ENCODE measurements at regions not wholly inside any gene's neighbourhood (a gene's known extent, or its start where the extent isn't known, plus 50 kb on each side); places are given as distances from the start of the nearest gene placed in this dataset.

DNA sequence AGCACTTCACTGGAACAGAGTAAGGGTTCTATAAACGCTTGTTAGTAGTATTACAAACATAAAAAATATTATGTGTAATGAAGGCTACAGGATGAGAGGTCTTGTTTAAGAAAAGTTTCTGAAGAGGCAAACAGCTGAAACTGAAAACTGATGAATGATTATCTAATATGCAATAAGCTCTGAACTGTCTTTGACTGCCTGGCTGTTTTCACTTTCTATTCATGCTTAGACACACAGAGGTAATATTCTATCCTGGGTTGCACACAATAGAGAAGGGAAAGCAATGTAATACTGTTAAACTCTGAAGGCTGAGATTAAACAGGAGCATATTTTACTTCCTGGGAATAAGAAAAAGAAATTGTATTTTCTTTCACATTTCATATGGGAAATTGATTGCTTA is 251.3 kb downstream of the ALX1 start:
- no peak for DNase-seq (ENCODE audit: low spot score in 2 of 2)
- H3K4me3 ChIP-seq (ENCODE audit: low read depth, poor library complexity, severe bottlenecking), result no peak overlapping the region
- no peak for TF ChIP-seq POLR2A (IDR thresholded peaks at IDR 0.05)
- TF ChIP-seq, protein P1, sequence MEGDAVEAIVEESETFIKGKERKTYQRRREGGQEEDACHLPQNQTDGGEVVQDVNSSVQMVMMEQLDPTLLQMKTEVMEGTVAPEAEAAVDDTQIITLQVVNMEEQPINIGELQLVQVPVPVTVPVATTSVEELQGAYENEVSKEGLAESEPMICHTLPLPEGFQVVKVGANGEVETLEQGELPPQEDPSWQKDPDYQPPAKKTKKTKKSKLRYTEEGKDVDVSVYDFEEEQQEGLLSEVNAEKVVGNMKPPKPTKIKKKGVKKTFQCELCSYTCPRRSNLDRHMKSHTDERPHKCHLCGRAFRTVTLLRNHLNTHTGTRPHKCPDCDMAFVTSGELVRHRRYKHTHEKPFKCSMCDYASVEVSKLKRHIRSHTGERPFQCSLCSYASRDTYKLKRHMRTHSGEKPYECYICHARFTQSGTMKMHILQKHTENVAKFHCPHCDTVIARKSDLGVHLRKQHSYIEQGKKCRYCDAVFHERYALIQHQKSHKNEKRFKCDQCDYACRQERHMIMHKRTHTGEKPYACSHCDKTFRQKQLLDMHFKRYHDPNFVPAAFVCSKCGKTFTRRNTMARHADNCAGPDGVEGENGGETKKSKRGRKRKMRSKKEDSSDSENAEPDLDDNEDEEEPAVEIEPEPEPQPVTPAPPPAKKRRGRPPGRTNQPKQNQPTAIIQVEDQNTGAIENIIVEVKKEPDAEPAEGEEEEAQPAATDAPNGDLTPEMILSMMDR (IDR thresholded peaks at IDR 0.05), result no peak
- intact Hi-C loops (cut with DNase I; ENCODE audit: low total_unique reads), result no loop called here
- 41 to 81% methylated on average over 1 of the region's 1 CpG for WGBS, 2 donors

- DNase-seq (ENCODE audit: low spot score in 2 of 2), result no peak
- intact Hi-C loops (cut with DNase I; ENCODE audit: low total_unique reads), result no loop called here
- no peak overlapping the region for H3K4me3 ChIP-seq (ENCODE audit: low read depth, poor library complexity, severe bottlenecking)
- TF ChIP-seq, protein P1 (IDR thresholded peaks at IDR 0.05), result no peak
- TF ChIP-seq POLR2A (IDR thresholded peaks at IDR 0.05), result no peak
- WGBS, 2 donors, result 57 to 59% methylated on average over 2 of the region's 2 CpGs
Measured at GRCh38 chr12:85549640-85550039, 269.6 kb downstream of the ALX1 start.

- DNase-seq (ENCODE audit: low spot score in 2 of 2), result no peak
- TF ChIP-seq POLR2A (IDR thresholded peaks at IDR 0.05), result no peak
- TF ChIP-seq, protein P1 (IDR thresholded peaks at IDR 0.05), result no peak
- intact Hi-C loops (cut with DNase I; ENCODE audit: low total_unique reads), result no loop called here
- 74 to 75% methylated on average over 2 of the region's 2 CpGs for WGBS, 2 donors
- no peak overlapping the region for H3K4me3 ChIP-seq (ENCODE audit: low read depth, poor library complexity, severe bottlenecking)
Measured at GRCh38 chr12:85550924-85551323, 270.9 kb downstream of the ALX1 start.

DNA sequence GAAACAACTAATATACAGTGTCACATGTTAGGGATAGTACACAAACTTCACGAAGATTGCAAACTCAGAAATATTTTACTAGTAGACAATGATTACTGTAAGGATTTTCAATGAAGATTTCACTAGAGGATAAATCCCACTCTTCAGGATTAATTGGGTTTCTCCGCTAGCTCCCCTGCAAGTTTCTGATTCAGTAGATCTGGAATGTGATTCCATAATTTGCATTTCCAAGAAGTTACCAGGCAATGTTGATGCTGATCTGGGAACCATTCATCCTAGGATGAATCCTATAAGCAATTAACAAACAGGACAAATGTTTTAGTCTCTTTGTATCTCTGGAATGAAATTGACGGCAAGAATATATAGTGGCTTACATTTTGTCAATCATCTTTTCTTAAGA is 272.4 kb downstream of the ALX1 start:
- TF ChIP-seq POLR2A (IDR thresholded peaks at IDR 0.05), result no peak
- TF ChIP-seq, protein P1 (IDR thresholded peaks at IDR 0.05), result no peak
- no peak for DNase-seq (ENCODE audit: low spot score in 2 of 2)
- 95% methylated on average over 3 of the region's 3 CpGs for WGBS, 2 donors
- intact Hi-C loops (cut with DNase I; ENCODE audit: low total_unique reads), result no loop called here
- H3K4me3 ChIP-seq (ENCODE audit: low read depth, poor library complexity, severe bottlenecking), result no peak overlapping the region

DNA sequence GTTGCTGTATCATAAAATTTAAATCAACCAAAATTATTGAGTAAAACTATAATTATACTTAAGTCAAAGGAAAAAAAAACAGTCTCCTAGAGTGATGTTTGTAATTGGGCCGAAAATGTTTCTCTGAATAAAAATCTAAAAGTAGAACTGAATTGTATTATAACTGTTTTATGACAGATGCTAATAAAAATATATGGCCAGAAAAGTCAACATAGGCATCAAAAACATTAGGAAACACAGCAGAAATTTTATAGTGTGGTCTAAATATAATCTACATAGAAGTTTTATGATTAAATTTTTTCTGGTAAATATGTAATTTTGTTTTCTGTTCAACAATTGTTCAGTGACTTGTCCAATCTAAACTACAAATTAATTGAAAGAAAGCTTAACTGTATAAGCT is 277.8 kb downstream of the ALX1 start:
- no peak for DNase-seq (ENCODE audit: low spot score in 2 of 2)
- no peak overlapping the region for H3K4me3 ChIP-seq (ENCODE audit: low read depth, poor library complexity, severe bottlenecking)
- TF ChIP-seq POLR2A (IDR thresholded peaks at IDR 0.05), result no peak
- TF ChIP-seq, protein P1 (IDR thresholded peaks at IDR 0.05), result no peak
- 75 to 84% methylated on average over 1 of the region's 1 CpG for WGBS, 2 donors
- intact Hi-C loops (cut with DNase I; ENCODE audit: low total_unique reads), result no loop called here

DNA sequence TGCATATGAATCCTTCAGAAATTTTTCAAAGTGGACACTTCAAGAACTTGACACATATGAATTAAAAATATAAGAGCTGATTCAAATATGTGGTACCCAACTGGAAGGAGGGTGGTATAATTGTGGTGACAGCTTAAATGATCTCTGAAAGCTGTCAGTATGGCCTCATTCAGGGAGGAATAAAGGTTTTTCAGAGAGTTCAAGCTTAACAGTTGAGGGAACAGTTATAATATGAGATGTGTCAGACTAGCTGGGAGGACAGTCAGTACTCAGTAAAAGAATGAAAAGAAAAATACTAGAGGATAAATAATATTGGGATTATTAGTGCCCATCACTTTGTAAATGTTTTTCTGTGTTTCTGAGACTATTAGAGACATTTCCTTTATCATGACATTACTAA is 277.5 kb downstream of the RASSF9 start:
- no peak for DNase-seq (ENCODE audit: low spot score in 2 of 2)
- intact Hi-C loops (cut with DNase I; ENCODE audit: low total_unique reads), result no loop called here
- TF ChIP-seq, protein P1 (IDR thresholded peaks at IDR 0.05), result no peak
- TF ChIP-seq POLR2A (IDR thresholded peaks at IDR 0.05), result no peak

More for the DNA sequence above, 277.5 kb downstream of the RASSF9 start:
- H3K4me3 ChIP-seq (ENCODE audit: low read depth, poor library complexity, severe bottlenecking), result no peak overlapping the region

Data from lower leg skin (tissue), 4 donors.